ENCODE measurements at regions not wholly inside any gene's neighbourhood (a gene's known extent, or its start where the extent isn't known, plus 50 kb on each side); places are given as distances from the start of the nearest gene placed in this dataset.

- H3K36me3 ChIP-seq = no peaks in the 10 kb centered on the region
- no peaks in the 10 kb centered on the region for H3K9me3 ChIP-seq
- H3K4me3 ChIP-seq = no peak overlapping the region
- H3K27me3 ChIP-seq = no peaks in the 10 kb centered on the region
- intact Hi-C loops (cut with DNase I; ENCODE audit: low total_unique reads) = no loop called here
- TF ChIP-seq POLR2A (IDR thresholded peaks at IDR 0.05) (no peak), POLR2AphosphoS5 (IDR thresholded peaks at IDR 0.05) (no peak), CTCF (IDR thresholded peaks at IDR 0.05) (no peak)
- H3K4me1 ChIP-seq = no peaks in the 10 kb centered on the region
- no peak overlapping the region for H3K27ac ChIP-seq
- DNase-seq (ENCODE audit: low spot score in 2 of 2) = no peak
Measured at GRCh38 chr4:77398256-77398655, 207.4 kb upstream of the CXCL13 start.

- Histone ChIP-seq H3K36me3 (no peaks in the 10 kb centered on the region), H3K4me1 (no peaks in the 10 kb centered on the region), H3K27me3 (no peaks in the 10 kb centered on the region), H3K9me3 (no peaks in the 10 kb centered on the region), H3K4me3 (no peak overlapping the region), H3K27ac (no peak overlapping the region)
- no peak for TF ChIP-seq CTCF (IDR thresholded peaks at IDR 0.05)
- TF ChIP-seq POLR2A (IDR thresholded peaks at IDR 0.05) = no peak
- no peak for TF ChIP-seq POLR2AphosphoS5 (IDR thresholded peaks at IDR 0.05)
- no peak for DNase-seq (ENCODE audit: low spot score in 2 of 2)
- intact Hi-C loops (cut with DNase I; ENCODE audit: low total_unique reads) = no loop called here
Measured at GRCh38 chr4:77399831-77400230, 205.8 kb upstream of the CXCL13 start.

- intact Hi-C loops (cut with DNase I; ENCODE audit: low total_unique reads) = no loop called here
Measured at GRCh38 chr4:77413766-77414165, 191.9 kb upstream of the CXCL13 start.

DNA sequence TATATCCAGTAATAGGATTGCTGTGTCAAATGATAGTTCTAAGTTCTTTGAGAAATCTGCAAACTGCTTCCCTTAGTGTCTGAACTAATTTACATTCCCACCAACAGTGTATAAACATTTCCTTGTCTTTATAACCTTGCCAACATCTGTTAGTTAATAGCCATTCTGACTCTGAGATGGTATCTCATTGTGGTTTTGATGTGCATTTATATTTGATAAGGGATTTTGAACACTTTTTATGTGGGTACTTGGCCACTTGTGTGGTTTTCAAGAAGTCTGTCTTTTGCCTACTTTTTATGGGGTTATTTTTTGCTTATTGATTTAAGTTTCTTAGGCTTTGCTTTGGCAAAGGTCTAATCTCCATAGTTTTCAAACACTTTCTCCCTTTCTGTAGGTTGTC is 189.9 kb upstream of the CXCL13 start:
- no peaks in the 10 kb centered on the region for H3K36me3 ChIP-seq
- H3K9me3 ChIP-seq = no peaks in the 10 kb centered on the region
- H3K4me3 ChIP-seq = no peak overlapping the region
- TF ChIP-seq POLR2A (IDR thresholded peaks at IDR 0.05) = no peak
- H3K27ac ChIP-seq = no peak overlapping the region
- H3K4me1 ChIP-seq = no peaks in the 10 kb centered on the region
- intact Hi-C loops (cut with DNase I; ENCODE audit: low total_unique reads) = no loop called here
- H3K27me3 ChIP-seq = no peaks in the 10 kb centered on the region
- DNase-seq (ENCODE audit: low spot score in 2 of 2) = no peak

More at GRCh38 chr4:77413766-77414165, 191.9 kb upstream of the CXCL13 start:
- no peak for DNase-seq (ENCODE audit: low spot score in 2 of 2)
- Histone ChIP-seq H3K27ac (no peak overlapping the region), H3K27me3 (no peaks in the 10 kb centered on the region), H3K36me3 (no peaks in the 10 kb centered on the region), H3K4me1 (no peaks in the 10 kb centered on the region), H3K4me3 (no peak overlapping the region), H3K9me3 (no peaks in the 10 kb centered on the region)
- TF ChIP-seq CTCF (IDR thresholded peaks at IDR 0.05) = no peak
- TF ChIP-seq POLR2AphosphoS5 (IDR thresholded peaks at IDR 0.05) = no peak
- no peak for TF ChIP-seq POLR2A (IDR thresholded peaks at IDR 0.05)

- peak in 1 of 3 donors; percentile 11 for TF ChIP-seq CTCF (IDR thresholded peaks at IDR 0.05)
- TF ChIP-seq POLR2AphosphoS5 (IDR thresholded peaks at IDR 0.05) = no peak
- no peak for TF ChIP-seq POLR2A (IDR thresholded peaks at IDR 0.05)
- no peak for DNase-seq (ENCODE audit: low spot score in 2 of 2)
- Histone ChIP-seq H3K4me1 (no peaks in the 10 kb centered on the region), H3K27me3 (no peaks in the 10 kb centered on the region), H3K9me3 (no peaks in the 10 kb centered on the region), H3K36me3 (no peaks in the 10 kb centered on the region), H3K4me3 (no peak overlapping the region), H3K27ac (no peak overlapping the region)
- intact Hi-C loops (cut with DNase I; ENCODE audit: low total_unique reads) = no loop called here
Measured at GRCh38 chr4:77418333-77418732, 187.3 kb upstream of the CXCL13 start.

- TF ChIP-seq POLR2AphosphoS5 (IDR thresholded peaks at IDR 0.05) (no peak), CTCF (IDR thresholded peaks at IDR 0.05) (no peak), POLR2A (IDR thresholded peaks at IDR 0.05) (no peak)
- no peak for DNase-seq (ENCODE audit: low spot score in 2 of 2)
- Histone ChIP-seq H3K4me1 (no peaks in the 10 kb centered on the region), H3K36me3 (no peaks in the 10 kb centered on the region), H3K27ac (no peak overlapping the region), H3K9me3 (no peaks in the 10 kb centered on the region), H3K4me3 (no peak overlapping the region), H3K27me3 (no peaks in the 10 kb centered on the region)
- intact Hi-C loops (cut with DNase I; ENCODE audit: low total_unique reads) = no loop called here
Measured at GRCh38 chr4:77430847-77431246, 174.8 kb upstream of the CXCL13 start.
